CD14-positive monocyte (primary cell): ENCODE measurements at regions not wholly inside any gene's neighbourhood (a gene's known extent, or its start where the extent isn't known, plus 50 kb on each side); places are given as distances from the start of the nearest gene placed in this dataset.

Experiments
- DNase-seq, 3 donors: peaks; one replicate each; pipeline ENCODE4 v3.0.0-alpha.2; 2011 to 2022
- H2AFZ ChIP-seq: 2 replicates; pipeline ENCODE4 v1.6.0; 2012; ENCODE audit warnings: mild to moderate bottlenecking, low read depth, low read length, inconsistent platforms; ENCODE audit not compliant: insufficient read depth, poor library complexity, severe bottlenecking
- H3K27ac ChIP-seq, 2 donors: 1 replicate in 1 of 2; 2 replicates in 1 of 2; pipeline ENCODE4 v1.5.1; 2012 to 2013; ENCODE audit warnings: low read length in 2 of 2, control low read depth in 1 of 2, inconsistent platforms in 1 of 2, low read depth in 1 of 2, mild to moderate bottlenecking in 1 of 2
- H3K27me3 ChIP-seq, 2 donors: one replicate each; pipeline versions ENCODE4 v1.6.0 to v1.6.1; 2011 to 2013; ENCODE audit warnings: low read length in 2 of 2; ENCODE audit not compliant: control insufficient read depth in 2 of 2, insufficient read depth in 2 of 2
- H3K36me3 ChIP-seq, 2 donors: replicated peaks in 1 of 2; 1 replicate in 1 of 2; 2 replicates in 1 of 2; pipeline versions ENCODE4 v1.5.1 to v1.6.1; 2012 to 2013; ENCODE audit warnings: low read length in 2 of 2, control low read depth in 1 of 2, inconsistent platforms in 1 of 2, mild to moderate bottlenecking in 1 of 2; ENCODE audit not compliant: insufficient read depth in 2 of 2, control insufficient read depth in 1 of 2
- H3K4me1 ChIP-seq, 2 donors: 1 replicate in 1 of 2; 2 replicates in 1 of 2; pipeline versions ENCODE4 v1.5.1 to v1.6.1; 2012 to 2013; ENCODE audit warnings: low read length in 2 of 2, control low read depth in 1 of 2, inconsistent platforms in 1 of 2, mild to moderate bottlenecking in 1 of 2, moderate library complexity in 1 of 2; ENCODE audit not compliant: insufficient read depth in 2 of 2, control insufficient read depth in 1 of 2
- H3K4me2 ChIP-seq: replicated peaks from 2 replicates; pipeline ENCODE3; 2012; ENCODE audit warnings: low read length, moderate library complexity, mild to moderate bottlenecking; ENCODE audit not compliant: poor library complexity, severe bottlenecking; ENCODE audit errors: extremely low read depth
- H3K4me3 ChIP-seq, 3 experiments: fragments of 200-600 bp in 1 of 3; sonication (generic) in 1 of 3; replicated peaks in 1 of 3; 1 replicate in 2 of 3; 2 replicates in 1 of 3; pipeline ENCODE4 v1.5.1; 2011 to 2013; ENCODE audit warnings: low read length in 3 of 3, mild to moderate bottlenecking in 3 of 3, control low read depth in 2 of 3, low read depth in 2 of 3, inconsistent platforms in 1 of 3, moderate library complexity in 1 of 3
- H3K79me2 ChIP-seq: 2 replicates; pipeline ENCODE4 v1.6.0; 2012; ENCODE audit warnings: mild to moderate bottlenecking, control low read depth, inconsistent platforms, low read length, moderate library complexity; ENCODE audit not compliant: insufficient read depth
- H3K9ac ChIP-seq: 2 replicates; pipeline ENCODE4 v1.6.0; 2017; ENCODE audit warnings: low read length, mild to moderate bottlenecking; ENCODE audit not compliant: insufficient read depth, poor library complexity, severe bottlenecking
- H3K9me3 ChIP-seq, 2 donors: replicated peaks in 1 of 2; 1 replicate in 1 of 2; 2 replicates in 1 of 2; pipeline versions ENCODE4 v1.5.1 to v1.6.1; 2012 to 2013; ENCODE audit warnings: low read length in 2 of 2, control low read depth in 1 of 2; ENCODE audit not compliant: control insufficient read depth in 1 of 2, insufficient read depth in 1 of 2
- H4K20me1 ChIP-seq: 2 replicates; pipeline ENCODE4 v1.6.0; 2012; ENCODE audit warnings: mild to moderate bottlenecking, low read length, control low read depth, moderate library complexity; ENCODE audit not compliant: insufficient read depth
- H3K27ac Mint-ChIP-seq, 7 donors: one replicate each; pipeline ENCODE4 v1.8.0; 2020; ENCODE audit warnings: mild to moderate bottlenecking in 7 of 7, mixed read lengths in 7 of 7, moderate library complexity in 6 of 7, inconsistent platforms in 2 of 7
- H3K27me3 Mint-ChIP-seq, 3 donors: one replicate each; pipeline ENCODE4 v1.8.0; 2021 to 2022; ENCODE audit warnings: low read depth in 3 of 3, mild to moderate bottlenecking in 3 of 3, mixed read lengths in 3 of 3, moderate library complexity in 3 of 3, inconsistent platforms in 1 of 3
- H3K36me3 Mint-ChIP-seq, 2 donors: one replicate each; pipeline ENCODE4 v1.8.0; 2020; ENCODE audit warnings: mixed read lengths in 2 of 2, inconsistent platforms in 1 of 2, mild to moderate bottlenecking in 1 of 2
- H3K4me1 Mint-ChIP-seq: one replicate; pipeline ENCODE4 v1.8.0; 2020; ENCODE audit warnings: mild to moderate bottlenecking, mixed read lengths
- H3K4me3 Mint-ChIP-seq, 2 donors: one replicate each; pipeline ENCODE4 v1.8.0; 2020; ENCODE audit warnings: mild to moderate bottlenecking in 2 of 2, mixed read lengths in 2 of 2, moderate library complexity in 1 of 2
- H3K9me3 Mint-ChIP-seq, 7 donors: one replicate each; pipeline ENCODE4 v1.8.0; 2020 to 2022; ENCODE audit warnings: mixed read lengths in 7 of 7, mild to moderate bottlenecking in 6 of 7, moderate library complexity in 6 of 7, inconsistent platforms in 2 of 7
- WGBS: methylation state at CpG from one replicate; pipeline ENCODE4 v1.1.5; 2013; ENCODE audit warnings: missing lambda C conversion rate; ENCODE audit not compliant: insufficient coverage; 5-methylcytosine and 5-hydroxymethylcytosine counted together
- intact Hi-C, 2 donors: fragments of 100-400 bp; cut with micrococcal nuclease; formaldehyde crosslinking; loops; one replicate each; pipeline versions ENCODE4 v1.15.0 to v1.15.1; 2023
- TF ChIP-seq, protein P1 (sequence below): fragments of 200-600 bp; IDR thresholded peaks from one replicate; pipeline ENCODE4 v1.8.0; 2022; ENCODE audit warnings: antibody characterized with exemption, mild to moderate bottlenecking

DNA sequence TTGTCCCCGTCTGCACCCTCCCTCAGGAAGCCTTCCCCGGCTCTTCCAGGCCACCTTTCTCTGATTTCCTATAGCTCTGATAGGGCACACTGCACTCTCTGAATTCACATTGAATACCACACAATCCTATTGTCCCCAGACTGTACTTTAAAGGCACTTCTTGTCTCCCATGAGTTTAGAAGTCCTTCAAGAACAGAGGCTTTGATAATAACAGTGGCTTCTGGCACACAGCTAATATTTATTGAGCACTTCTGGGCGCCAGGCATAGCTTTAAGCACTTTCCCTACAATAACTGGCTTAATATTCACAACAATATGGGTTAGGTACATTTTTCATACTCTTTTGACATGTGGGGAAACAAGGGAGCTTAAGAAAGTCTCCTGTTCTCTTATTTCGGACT is 169.7 kb upstream of the IRX6 start:
- TF ChIP-seq, protein P1, sequence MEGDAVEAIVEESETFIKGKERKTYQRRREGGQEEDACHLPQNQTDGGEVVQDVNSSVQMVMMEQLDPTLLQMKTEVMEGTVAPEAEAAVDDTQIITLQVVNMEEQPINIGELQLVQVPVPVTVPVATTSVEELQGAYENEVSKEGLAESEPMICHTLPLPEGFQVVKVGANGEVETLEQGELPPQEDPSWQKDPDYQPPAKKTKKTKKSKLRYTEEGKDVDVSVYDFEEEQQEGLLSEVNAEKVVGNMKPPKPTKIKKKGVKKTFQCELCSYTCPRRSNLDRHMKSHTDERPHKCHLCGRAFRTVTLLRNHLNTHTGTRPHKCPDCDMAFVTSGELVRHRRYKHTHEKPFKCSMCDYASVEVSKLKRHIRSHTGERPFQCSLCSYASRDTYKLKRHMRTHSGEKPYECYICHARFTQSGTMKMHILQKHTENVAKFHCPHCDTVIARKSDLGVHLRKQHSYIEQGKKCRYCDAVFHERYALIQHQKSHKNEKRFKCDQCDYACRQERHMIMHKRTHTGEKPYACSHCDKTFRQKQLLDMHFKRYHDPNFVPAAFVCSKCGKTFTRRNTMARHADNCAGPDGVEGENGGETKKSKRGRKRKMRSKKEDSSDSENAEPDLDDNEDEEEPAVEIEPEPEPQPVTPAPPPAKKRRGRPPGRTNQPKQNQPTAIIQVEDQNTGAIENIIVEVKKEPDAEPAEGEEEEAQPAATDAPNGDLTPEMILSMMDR = no peak
- Mint-ChIP-seq H3K4me3 (no peak overlapping the region), H3K27me3 (peaks cover 0 to 5% (median 3%) of the 10 kb centered on the region in 3 donors), H3K27ac (no peak overlapping the region), H3K36me3 (no peaks in the 10 kb centered on the region), H3K9me3 (peaks cover 0 to 10% (median 2%) of the 10 kb centered on the region in 7 donors), H3K4me1 (no peaks in the 10 kb centered on the region)
- no peak for DNase-seq
- intact Hi-C loops = no loop called here
- no peak overlapping the region for H3K9ac ChIP-seq
- H3K27ac ChIP-seq = no peak overlapping the region
- no peaks in the 10 kb centered on the region for H3K4me1 ChIP-seq
- H3K9me3 ChIP-seq = no peaks in the 10 kb centered on the region
- H3K27me3 ChIP-seq = peaks cover 0 to 2% of the 10 kb centered on the region in 2 donors
- H3K4me3 ChIP-seq = no peak overlapping the region
- WGBS = 88% methylated on average over 2 of the region's 4 CpGs
- no peak overlapping the region for H3K4me2 ChIP-seq
- H2AFZ ChIP-seq = no peak overlapping the region
- H3K36me3 ChIP-seq = no peaks in the 10 kb centered on the region
- no peaks in the 10 kb centered on the region for H4K20me1 ChIP-seq
- no peaks in the 10 kb centered on the region for H3K79me2 ChIP-seq

DNA sequence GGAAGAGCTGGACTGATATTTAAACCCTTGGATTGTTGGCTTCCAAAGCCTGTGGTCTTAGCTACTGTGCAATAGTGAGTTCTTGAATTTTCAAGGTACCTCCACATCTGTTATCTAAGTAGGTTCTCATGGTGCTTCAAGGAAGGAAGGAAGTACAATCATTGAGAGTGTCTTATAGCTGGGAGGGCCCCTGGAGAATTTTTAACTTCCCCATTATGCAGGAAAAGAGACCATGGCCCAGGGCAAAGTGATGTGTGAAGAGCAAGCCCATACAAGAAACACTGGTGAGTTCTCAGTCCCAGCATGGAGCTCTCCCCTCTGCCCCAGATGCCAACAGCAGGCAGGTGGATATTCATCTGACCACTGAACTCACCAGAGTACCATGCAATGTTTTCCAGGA is 169.0 kb upstream of the IRX6 start:
- H3K27ac ChIP-seq = no peak overlapping the region
- no peak overlapping the region for H3K27ac Mint-ChIP-seq
- TF ChIP-seq, protein P1 = no peak
- intact Hi-C loops = no loop called here
- no peaks in the 10 kb centered on the region for H3K9me3 ChIP-seq
- H3K4me2 ChIP-seq = no peak overlapping the region
- H4K20me1 ChIP-seq = no peaks in the 10 kb centered on the region
- H3K27me3 Mint-ChIP-seq = peaks cover 0 to 4% (median 3%) of the 10 kb centered on the region in 3 donors
- no peaks in the 10 kb centered on the region for H3K36me3 Mint-ChIP-seq
- H2AFZ ChIP-seq = no peak overlapping the region
- H3K4me1 Mint-ChIP-seq = no peaks in the 10 kb centered on the region
- H3K79me2 ChIP-seq = no peaks in the 10 kb centered on the region
- H3K36me3 ChIP-seq = no peaks in the 10 kb centered on the region
- H3K9me3 Mint-ChIP-seq = peaks cover 0 to 13% (median 4%) of the 10 kb centered on the region in 7 donors
- DNase-seq = no peak
- H3K4me1 ChIP-seq = no peaks in the 10 kb centered on the region
- H3K9ac ChIP-seq = no peak overlapping the region
- peaks cover 0 to 2% of the 10 kb centered on the region in 2 donors for H3K27me3 ChIP-seq
- H3K4me3 Mint-ChIP-seq = no peak overlapping the region
- H3K4me3 ChIP-seq = no peak overlapping the region
